Esophagus muscularis mucosa (tissue), 4 donors: ENCODE measurements at regions not wholly inside any gene's neighbourhood (a gene's known extent, or its start where the extent isn't known, plus 50 kb on each side); places are given as distances from the start of the nearest gene placed in this dataset.

Source experiments
- EP300 ChIP-seq: sonication (generic); formaldehyde crosslinking; IDR thresholded peaks from one replicate; pipeline ENCODE4 v1.6.1; 2017; ENCODE audit warnings: antibody characterized with exemption
- POLR2A ChIP-seq: fragments of 450-650 bp; IDR thresholded peaks from one replicate; pipeline ENCODE4 v1.6.1; 2017; ENCODE audit warnings: antibody characterized with exemption, moderate library complexity, mild to moderate bottlenecking, low read depth
- POLR2AphosphoS5 ChIP-seq, 2 donors: sonication (generic); formaldehyde crosslinking; IDR thresholded peaks; one replicate each; pipeline ENCODE4 v1.6.1; 2017; ENCODE audit warnings: antibody characterized with exemption in 2 of 2
- TF ChIP-seq, protein P1 (sequence below), 3 experiments: fragments of 200-600 bp in 2 of 3; fragments of 450-650 bp in 1 of 3; sonication (generic) in 2 of 3; IDR thresholded peaks; one replicate each; pipeline ENCODE4 v1.5.1; 2017 to 2019; ENCODE audit warnings: antibody characterized with exemption in 3 of 3, mild to moderate bottlenecking in 2 of 3, moderate library complexity in 1 of 3

DNA sequence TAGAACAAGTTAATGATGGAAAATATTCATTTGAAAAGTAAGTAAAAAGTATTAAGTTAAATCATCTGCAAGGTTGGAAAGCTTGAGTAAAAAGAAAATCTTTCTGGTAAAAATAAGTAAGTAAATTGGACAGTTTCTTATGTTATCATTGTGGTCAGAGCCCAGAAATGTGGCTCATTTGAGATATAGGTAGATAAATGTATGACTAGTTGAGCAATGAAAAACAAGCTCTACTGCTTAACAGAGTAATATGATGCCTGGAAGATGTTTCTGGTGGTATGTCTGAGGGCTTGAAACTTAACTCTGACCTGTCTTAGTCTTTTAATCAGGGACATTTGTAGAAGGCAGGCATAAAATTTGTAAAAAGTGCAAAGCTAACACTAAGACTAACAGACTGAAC lies 444.0 kb downstream of the MFSD1 start:
- TF ChIP-seq POLR2A (no peak), POLR2AphosphoS5 (IDR thresholded peaks at IDR 0.05) (no peak), EP300 (no peak)
- TF ChIP-seq, protein P1, sequence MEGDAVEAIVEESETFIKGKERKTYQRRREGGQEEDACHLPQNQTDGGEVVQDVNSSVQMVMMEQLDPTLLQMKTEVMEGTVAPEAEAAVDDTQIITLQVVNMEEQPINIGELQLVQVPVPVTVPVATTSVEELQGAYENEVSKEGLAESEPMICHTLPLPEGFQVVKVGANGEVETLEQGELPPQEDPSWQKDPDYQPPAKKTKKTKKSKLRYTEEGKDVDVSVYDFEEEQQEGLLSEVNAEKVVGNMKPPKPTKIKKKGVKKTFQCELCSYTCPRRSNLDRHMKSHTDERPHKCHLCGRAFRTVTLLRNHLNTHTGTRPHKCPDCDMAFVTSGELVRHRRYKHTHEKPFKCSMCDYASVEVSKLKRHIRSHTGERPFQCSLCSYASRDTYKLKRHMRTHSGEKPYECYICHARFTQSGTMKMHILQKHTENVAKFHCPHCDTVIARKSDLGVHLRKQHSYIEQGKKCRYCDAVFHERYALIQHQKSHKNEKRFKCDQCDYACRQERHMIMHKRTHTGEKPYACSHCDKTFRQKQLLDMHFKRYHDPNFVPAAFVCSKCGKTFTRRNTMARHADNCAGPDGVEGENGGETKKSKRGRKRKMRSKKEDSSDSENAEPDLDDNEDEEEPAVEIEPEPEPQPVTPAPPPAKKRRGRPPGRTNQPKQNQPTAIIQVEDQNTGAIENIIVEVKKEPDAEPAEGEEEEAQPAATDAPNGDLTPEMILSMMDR (IDR thresholded peaks at IDR 0.05): no peak
